ENCODE measurements at regions not wholly inside any gene's neighbourhood (a gene's known extent, or its start where the extent isn't known, plus 50 kb on each side); places are given as distances from the start of the nearest gene placed in this dataset.

- Histone ChIP-seq H3K4me2 (ENCODE audit: control insufficient read depth, extremely low read depth, insufficient read depth, low read depth, low read length) (no peak overlapping the region), H2AFZ (ENCODE audit: control insufficient read depth, low read length) (no peak overlapping the region), H3K79me2 (ENCODE audit: control insufficient read depth, insufficient read depth, low read length) (no peaks in the 10 kb centered on the region), H3K27me3 (ENCODE audit: control insufficient read depth, extremely low read depth, insufficient read depth, low read length) (no peaks in the 10 kb centered on the region), H4K20me1 (ENCODE audit: control insufficient read depth, extremely low read depth, insufficient read depth, low read length) (no peaks in the 10 kb centered on the region), H3K27ac (ENCODE audit: control insufficient read depth, insufficient read depth, low read length) (no peak overlapping the region), H3K9ac (ENCODE audit: control insufficient read depth, extremely low read depth, insufficient read depth, low read length) (no peak overlapping the region), H3K9me3 (ENCODE audit: control insufficient read depth, low read depth, low read length) (no peaks in the 10 kb centered on the region), H3K4me1 (ENCODE audit: control insufficient read depth, extremely low read depth, insufficient read depth, low read length) (no peaks in the 10 kb centered on the region), H3K36me3 (ENCODE audit: control insufficient read depth in 2 of 2, extremely low read depth in 1 of 2, insufficient read depth in 2 of 2, low read length in 2 of 2) (no peaks in the 10 kb centered on the region), H3K4me3 (ENCODE audit: control insufficient read depth in 2 of 3, extremely low read depth in 1 of 3, insufficient read depth in 2 of 3, low read depth in 1 of 3, low read length in 3 of 3) (no peak overlapping the region), H3K9me1 (ENCODE audit: control insufficient read depth, extremely low read depth, insufficient read depth, low read length) (no peaks in the 10 kb centered on the region)
- dilution Hi-C loops (cut with MboI; ENCODE audit: extremely low pct_ligation_motif_present, low sequenced_read_pairs), result no loop called here
- no peak for DNase-seq (ENCODE audit: low read depth, low spot score)
- FAIRE-seq, result no peak
- TF ChIP-seq EZH2 (IDR thresholded peaks at IDR 0.05; ENCODE audit: low read length) (no peak), CTCF (optimal IDR thresholded peaks at IDR 0.05 in 1 of 3, IDR thresholded peaks at IDR 0.05 in 1 of 3, conservative IDR thresholded peaks at IDR 0.05 in 1 of 3; ENCODE audit: extremely low read depth in 1 of 3, insufficient read depth in 2 of 3, low read length in 3 of 3) (no peak)
These were observed 691.4 kb upstream of the EEF2KMT start for GRCh38 chr16:5789033-5789432.

GRCh38 chr16:5781436-5781835 is 683.8 kb upstream of the EEF2KMT start:
- FAIRE-seq (no peak), DNase-seq (ENCODE audit: low read depth, low spot score) (no peak)
- H3K9me1 ChIP-seq (ENCODE audit: control insufficient read depth, extremely low read depth, insufficient read depth, low read length), result no peaks in the 10 kb centered on the region
- H3K27me3 ChIP-seq (ENCODE audit: control insufficient read depth, extremely low read depth, insufficient read depth, low read length), result no peaks in the 10 kb centered on the region
- TF ChIP-seq EZH2 (IDR thresholded peaks at IDR 0.05; ENCODE audit: low read length) (no peak), CTCF (optimal IDR thresholded peaks at IDR 0.05 in 1 of 3, IDR thresholded peaks at IDR 0.05 in 1 of 3, conservative IDR thresholded peaks at IDR 0.05 in 1 of 3; ENCODE audit: extremely low read depth in 1 of 3, insufficient read depth in 2 of 3, low read length in 3 of 3) (no peak)
- H3K4me2 ChIP-seq (ENCODE audit: control insufficient read depth, extremely low read depth, insufficient read depth, low read depth, low read length), result no peak overlapping the region
- H3K9ac ChIP-seq (ENCODE audit: control insufficient read depth, extremely low read depth, insufficient read depth, low read length), result no peak overlapping the region
- no peak overlapping the region for H2AFZ ChIP-seq (ENCODE audit: control insufficient read depth, low read length)
- no peak overlapping the region for H3K27ac ChIP-seq (ENCODE audit: control insufficient read depth, insufficient read depth, low read length)
- H3K9me3 ChIP-seq (ENCODE audit: control insufficient read depth, low read depth, low read length), result no peaks in the 10 kb centered on the region
- H3K4me1 ChIP-seq (ENCODE audit: control insufficient read depth, extremely low read depth, insufficient read depth, low read length), result no peaks in the 10 kb centered on the region
- no peak overlapping the region for H3K4me3 ChIP-seq (ENCODE audit: control insufficient read depth in 2 of 3, extremely low read depth in 1 of 3, insufficient read depth in 2 of 3, low read depth in 1 of 3, low read length in 3 of 3)
- H3K36me3 ChIP-seq (ENCODE audit: control insufficient read depth in 2 of 2, extremely low read depth in 1 of 2, insufficient read depth in 2 of 2, low read length in 2 of 2), result no peaks in the 10 kb centered on the region
- dilution Hi-C loops (cut with MboI; ENCODE audit: extremely low pct_ligation_motif_present, low sequenced_read_pairs), result no loop called here
- no peaks in the 10 kb centered on the region for H4K20me1 ChIP-seq (ENCODE audit: control insufficient read depth, extremely low read depth, insufficient read depth, low read length)
- no peaks in the 10 kb centered on the region for H3K79me2 ChIP-seq (ENCODE audit: control insufficient read depth, insufficient read depth, low read length)

All from keratinocyte (primary cell).